HCT116 (cell line): ENCODE measurements at regions not wholly inside any gene's neighbourhood (a gene's known extent, or its start where the extent isn't known, plus 50 kb on each side); places are given as distances from the start of the nearest gene placed in this dataset.

Experiments
- ATAC-seq: fragments of 200-7000 bp; cut with Tn5 transposase; 2 replicates; pipeline ENCODE4 v1.9.1; 2020; ENCODE audit warnings: mild to moderate bottlenecking, moderate library complexity
- BruUV-seq: library from RNA; stranded (reverse); fragments of 400-500 nt; replicated peaks from 2 replicates; lab custom pipeline; 2021; lab: Mats Ljungman, UMichigan
- CTCF ChIA-PET: fragments of 300-600 bp; sonication (Branson Sonifier 250); formaldehyde crosslinking; loops from one replicate; lab custom pipeline; 2021; ENCODE audit warnings: antibody characterized with exemption; lab: Charles Lee
- POLR2A ChIA-PET: fragments of 300-600, 350-600 bp; sonication (Branson Sonifier 250); formaldehyde crosslinking; loops from one replicate; lab custom pipeline; 2021; ENCODE audit warnings: antibody characterized with exemption; lab: Charles Lee
- RAD21 ChIA-PET, 2 experiments: fragments of 300-600 bp; sonication (Branson Sonifier 250); formaldehyde crosslinking; loops; one replicate each; lab custom pipeline; 2023; ENCODE audit warnings: low total read pairs in 2 of 2; ENCODE audit not compliant: uncharacterized antibody in 2 of 2, unreplicated experiment in 2 of 2, low non-redundant PET in 1 of 2; lab: Charles Lee
- DNase-seq: peaks from one replicate; pipeline ENCODE4 v3.0.0-alpha.2; 2010; ENCODE audit warnings: low read depth, low spot score
- H2AFZ ChIP-seq: fragments of 200-600 bp; shearing (Covaris generic), sonication (generic); 2 replicates; pipeline ENCODE4 v1.6.1; 2017; ENCODE audit warnings: low read depth, mixed run types, mixed read lengths, antibody characterized with exemption, low read length; ENCODE audit not compliant: poor library complexity, severe bottlenecking
- H3K27ac ChIP-seq: 2 replicates; pipeline ENCODE4 v1.5.1; 2012; ENCODE audit warnings: low read depth, low read length
- H3K27me3 ChIP-seq: fragments of 200-600 bp; sonication (generic); 2 replicates; pipeline ENCODE4 v1.6.1; 2016; ENCODE audit warnings: mixed run types, low read length, mixed read lengths; ENCODE audit not compliant: insufficient read depth
- H3K36me3 ChIP-seq, 2 experiments: fragments of 200-500 bp in 1 of 2; fragments of 200-600 bp in 1 of 2; sonication (Bioruptor generic) in 1 of 2; sonication (generic) in 1 of 2; 2 replicates each; pipeline versions ENCODE4 v1.5.1 to v1.6.1; 2014 to 2016; ENCODE audit warnings: low read length in 2 of 2, inconsistent platforms in 1 of 2, mixed read lengths in 1 of 2, mixed run types in 1 of 2; ENCODE audit not compliant: insufficient read depth in 2 of 2, control insufficient read depth in 1 of 2
- H3K4me1 ChIP-seq, 2 experiments: fragments of 200-600 bp in 1 of 2; sonication (generic) in 1 of 2; 2 replicates each; pipeline versions ENCODE4 v1.5.1 to v1.6.1; 2012 to 2017; ENCODE audit warnings: low read length in 2 of 2, inconsistent platforms in 1 of 2, mild to moderate bottlenecking in 1 of 2, mixed read lengths in 1 of 2, mixed run types in 1 of 2, moderate library complexity in 1 of 2; ENCODE audit not compliant: insufficient read depth in 2 of 2, control insufficient read depth in 1 of 2
- H3K4me2 ChIP-seq: fragments of 200-600 bp; sonication (generic); 2 replicates; pipeline ENCODE4 v1.6.1; 2017; ENCODE audit warnings: mixed run types, low read length, mixed read lengths
- H3K4me3 ChIP-seq, 2 experiments: fragments of 200-600 bp in 1 of 2; sonication (generic) in 1 of 2; replicated peaks in 1 of 2; 2 replicates each; pipeline ENCODE4 v1.5.1; 2011 to 2016; ENCODE audit warnings: low read length in 2 of 2, control low read depth in 1 of 2, low read depth in 1 of 2, mild to moderate bottlenecking in 1 of 2, mixed read lengths in 1 of 2, mixed run types in 1 of 2
- H3K79me2 ChIP-seq: fragments of 200-600 bp; sonication (generic); 2 replicates; pipeline ENCODE4 v1.6.1; 2017; ENCODE audit warnings: mild to moderate bottlenecking, mixed run types, low read length, moderate library complexity, mixed read lengths; ENCODE audit not compliant: insufficient read depth
- H3K9ac ChIP-seq: fragments of 200-600 bp; sonication (generic); 2 replicates; pipeline ENCODE4 v1.6.1; 2016; ENCODE audit warnings: low read length, mixed read lengths
- H3K9me2 ChIP-seq: fragments of 200-600 bp; sonication (generic), shearing (Covaris generic); 2 replicates; pipeline ENCODE4 v1.6.1; 2017; ENCODE audit warnings: mixed run types, mild to moderate bottlenecking, moderate library complexity; ENCODE audit not compliant: insufficient read depth
- H3K9me3 ChIP-seq, 2 experiments: fragments of 200-500 bp in 1 of 2; fragments of 200-600 bp in 1 of 2; sonication (Bioruptor generic) in 1 of 2; sonication (generic) in 1 of 2; 2 replicates each; pipeline ENCODE4 v1.6.1; 2014 to 2017; ENCODE audit warnings: low read length in 2 of 2, mixed read lengths in 2 of 2, inconsistent platforms in 1 of 2, low read depth in 1 of 2, mild to moderate bottlenecking in 1 of 2, mixed run types in 1 of 2, moderate library complexity in 1 of 2; ENCODE audit not compliant: control insufficient read depth in 1 of 2, insufficient read depth in 1 of 2
- H4K20me1 ChIP-seq: fragments of 200-600 bp; sonication (generic), shearing (Covaris generic); 2 replicates; pipeline ENCODE4 v1.6.1; 2017; ENCODE audit warnings: mixed run types, mild to moderate bottlenecking, moderate library complexity; ENCODE audit not compliant: insufficient read depth
- ATF3 ChIP-seq: IDR thresholded peaks from 2 replicates; pipeline ENCODE4 v1.6.1; 2012
- CBX3 ChIP-seq: IDR thresholded peaks from 2 replicates; pipeline ENCODE4 v1.6.1; 2012; ENCODE audit warnings: low read depth
- EGR1 ChIP-seq: IDR thresholded peaks from 2 replicates; pipeline ENCODE4 v1.6.1; 2012; ENCODE audit warnings: low read depth
- ELF1 ChIP-seq: IDR thresholded peaks from 2 replicates; pipeline ENCODE4 v1.6.1; 2012; ENCODE audit warnings: low read depth, borderline replicate concordance
- EZH2phosphoT487 ChIP-seq: fragments of 200-600 bp; IDR thresholded peaks from 2 replicates; pipeline ENCODE4 v1.6.1; 2018; ENCODE audit warnings: antibody characterized with exemption, borderline replicate concordance
- MAX ChIP-seq: IDR thresholded peaks from 2 replicates; pipeline ENCODE4 v1.6.1; 2012
- POLR2A ChIP-seq: IDR thresholded peaks from 2 replicates; pipeline ENCODE4 v1.7.0; 2011; ENCODE audit warnings: borderline replicate concordance; ENCODE audit not compliant: insufficient read depth, insufficient read length; ENCODE audit errors: extremely low read depth
- RAD21 ChIP-seq: IDR thresholded peaks from 2 replicates; pipeline ENCODE4 v1.6.1; 2012; ENCODE audit warnings: low read depth, mild to moderate bottlenecking
- REST ChIP-seq: IDR thresholded peaks from 2 replicates; pipeline ENCODE4 v1.6.1; 2012; ENCODE audit warnings: low read depth
- SIN3A ChIP-seq: IDR thresholded peaks from 2 replicates; pipeline ENCODE4 v1.6.1; 2012; ENCODE audit warnings: low read depth
- intact Hi-C: fragments of 100-400 bp; cut with micrococcal nuclease; formaldehyde crosslinking; loops from 2 replicates; pipeline ENCODE4 v1.10.0; 2022

GRCh38 chr3:88574146-88574545 is 424.4 kb downstream of the C3orf38 start (continued):
- TF ChIP-seq EGR1: no peak

- intact Hi-C loops: no loop called here
- H3K9ac ChIP-seq: no peak overlapping the region
- CTCF ChIA-PET: no interaction called here
Observed at GRCh38 chr3:88584451-88584850, 434.7 kb downstream of the C3orf38 start.

GRCh38 chr3:88586121-88586640 is 436.4 kb downstream of the C3orf38 start:
- intact Hi-C loops: no loop called here
- RAD21 ChIA-PET: no interaction called here
- H3K4me1 ChIP-seq: no peaks in the 10 kb centered on the region

More at GRCh38 chr3:88584451-88584850, 434.7 kb downstream of the C3orf38 start:
- no peak overlapping the region for H2AFZ ChIP-seq
- H3K4me2 ChIP-seq: no peak overlapping the region
- H3K27ac ChIP-seq: no peak overlapping the region
- ChIA-PET POLR2A (no interaction called here), RAD21 (no interaction called here)
- no peaks in the 10 kb centered on the region for H3K79me2 ChIP-seq
- H3K36me3 ChIP-seq: no peaks in the 10 kb centered on the region
- no peaks in the 10 kb centered on the region for H3K27me3 ChIP-seq
- TF ChIP-seq POLR2A: no peak
- TF ChIP-seq MAX: no peak
- no peak for TF ChIP-seq ELF1
- TF ChIP-seq RAD21: no peak
- no peaks in the 10 kb centered on the region for H4K20me1 ChIP-seq
- no peaks in the 10 kb centered on the region for H3K9me2 ChIP-seq
- no peaks in the 10 kb centered on the region for H3K4me1 ChIP-seq
- no peak overlapping the region for H3K4me3 ChIP-seq
- no TSS peak for BruUV-seq
- peaks cover 0 to 33% of the 10 kb centered on the region in 2 experiments; a peak in 3 of 4 replicates for H3K9me3 ChIP-seq
- DNase-seq (no peak), ATAC-seq (no peak)

More at GRCh38 chr3:88586121-88586640, 436.4 kb downstream of the C3orf38 start:
- ATAC-seq (no peak), DNase-seq (no peak)
- no peaks in the 10 kb centered on the region for H3K36me3 ChIP-seq
- POLR2A ChIA-PET: no interaction called here
- BruUV-seq: no TSS peak
- TF ChIP-seq POLR2A: no peak
- no peak for TF ChIP-seq EZH2phosphoT487
- no peak for TF ChIP-seq SIN3A
- TF ChIP-seq CBX3: no peak
- no peak for TF ChIP-seq REST
- no peak for TF ChIP-seq ATF3
- TF ChIP-seq, all 23 proteins: peak for 0
- Histone ChIP-seq H3K9me2 (no peaks in the 10 kb centered on the region), H3K9me3 (peaks cover 0 to 28% of the 10 kb centered on the region in 2 experiments; a peak in 2 of 4 replicates), H4K20me1 (no peaks in the 10 kb centered on the region), H3K4me3 (no peak overlapping the region), H3K9ac (no peak overlapping the region), H3K79me2 (no peaks in the 10 kb centered on the region), H3K27ac (no peak overlapping the region), H3K4me2 (no peak overlapping the region), H2AFZ (no peak overlapping the region), H3K27me3 (no peaks in the 10 kb centered on the region)
- CTCF ChIA-PET: no interaction called here
